ENCODE measurements at regions not wholly inside any gene's neighbourhood (a gene's known extent, or its start where the extent isn't known, plus 50 kb on each side); places are given as distances from the start of the nearest gene placed in this dataset.
"Not testable (repeated sequence)": the region's sequence is repeated elsewhere in the genome, so short reads cannot be mapped to it uniquely, and the experiment has no call there.

- DNase-seq (ENCODE audit: low read depth): no peak
- no peak overlapping the region for H3K4me3 ChIP-seq (ENCODE audit: low read depth, low read length)
- TF ChIP-seq, protein P1, sequence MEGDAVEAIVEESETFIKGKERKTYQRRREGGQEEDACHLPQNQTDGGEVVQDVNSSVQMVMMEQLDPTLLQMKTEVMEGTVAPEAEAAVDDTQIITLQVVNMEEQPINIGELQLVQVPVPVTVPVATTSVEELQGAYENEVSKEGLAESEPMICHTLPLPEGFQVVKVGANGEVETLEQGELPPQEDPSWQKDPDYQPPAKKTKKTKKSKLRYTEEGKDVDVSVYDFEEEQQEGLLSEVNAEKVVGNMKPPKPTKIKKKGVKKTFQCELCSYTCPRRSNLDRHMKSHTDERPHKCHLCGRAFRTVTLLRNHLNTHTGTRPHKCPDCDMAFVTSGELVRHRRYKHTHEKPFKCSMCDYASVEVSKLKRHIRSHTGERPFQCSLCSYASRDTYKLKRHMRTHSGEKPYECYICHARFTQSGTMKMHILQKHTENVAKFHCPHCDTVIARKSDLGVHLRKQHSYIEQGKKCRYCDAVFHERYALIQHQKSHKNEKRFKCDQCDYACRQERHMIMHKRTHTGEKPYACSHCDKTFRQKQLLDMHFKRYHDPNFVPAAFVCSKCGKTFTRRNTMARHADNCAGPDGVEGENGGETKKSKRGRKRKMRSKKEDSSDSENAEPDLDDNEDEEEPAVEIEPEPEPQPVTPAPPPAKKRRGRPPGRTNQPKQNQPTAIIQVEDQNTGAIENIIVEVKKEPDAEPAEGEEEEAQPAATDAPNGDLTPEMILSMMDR (IDR thresholded peaks at IDR 0.05; ENCODE audit: insufficient read depth, low read depth, low read length, missing control alignments): no peak
These were observed 419.4 kb downstream of the ISL1 start for GRCh38 chr5:51802551-51803184.

DNA sequence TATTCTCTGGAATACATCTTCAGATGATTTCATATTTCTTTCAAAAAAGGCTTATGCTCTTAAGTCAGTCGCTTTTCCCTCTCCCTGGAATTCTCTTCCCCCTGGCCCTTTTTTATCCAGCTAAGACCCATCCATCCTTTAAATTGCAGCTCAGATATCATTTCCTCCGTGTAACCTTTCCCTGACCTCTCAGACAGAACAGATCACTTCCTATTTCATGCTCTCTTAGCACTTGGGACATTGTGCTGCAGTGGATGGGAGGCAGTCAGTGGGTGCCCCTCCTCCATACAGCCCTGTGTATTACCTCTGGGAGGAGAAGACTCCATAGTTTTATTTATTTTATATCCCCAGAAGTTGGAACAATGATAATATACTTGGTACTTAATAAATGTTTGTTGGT is 423.4 kb downstream of the ISL1 start:
- H3K4me3 ChIP-seq (ENCODE audit: low read depth, low read length): no peak overlapping the region
- DNase-seq (ENCODE audit: low read depth): no peak
- TF ChIP-seq, protein P1 (IDR thresholded peaks at IDR 0.05; ENCODE audit: insufficient read depth, low read depth, low read length, missing control alignments): no peak

DNA sequence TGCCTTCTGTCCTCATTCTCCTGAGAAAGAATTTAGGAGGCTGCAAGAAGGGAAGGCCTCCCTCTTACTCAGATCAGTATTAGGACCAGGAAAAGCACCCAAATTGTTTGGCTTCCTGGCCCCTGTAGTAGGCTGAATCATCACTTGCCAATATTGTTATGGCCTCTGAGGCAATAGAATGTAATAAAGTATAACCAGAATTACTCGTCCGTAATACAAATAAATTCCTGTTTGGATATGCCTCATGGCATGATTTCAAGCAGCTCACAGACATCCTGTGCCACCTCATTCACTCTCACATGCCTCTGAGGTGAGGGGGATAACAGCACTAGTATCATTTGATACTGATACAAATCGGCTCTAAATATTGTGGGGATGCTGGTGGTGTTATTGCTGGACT is 427.3 kb downstream of the ISL1 start:
- DNase-seq (ENCODE audit: low read depth): no peak
- TF ChIP-seq, protein P1 (IDR thresholded peaks at IDR 0.05; ENCODE audit: insufficient read depth, low read depth, low read length, missing control alignments): no peak
- H3K4me3 ChIP-seq (ENCODE audit: low read depth, low read length): no peak overlapping the region

DNA sequence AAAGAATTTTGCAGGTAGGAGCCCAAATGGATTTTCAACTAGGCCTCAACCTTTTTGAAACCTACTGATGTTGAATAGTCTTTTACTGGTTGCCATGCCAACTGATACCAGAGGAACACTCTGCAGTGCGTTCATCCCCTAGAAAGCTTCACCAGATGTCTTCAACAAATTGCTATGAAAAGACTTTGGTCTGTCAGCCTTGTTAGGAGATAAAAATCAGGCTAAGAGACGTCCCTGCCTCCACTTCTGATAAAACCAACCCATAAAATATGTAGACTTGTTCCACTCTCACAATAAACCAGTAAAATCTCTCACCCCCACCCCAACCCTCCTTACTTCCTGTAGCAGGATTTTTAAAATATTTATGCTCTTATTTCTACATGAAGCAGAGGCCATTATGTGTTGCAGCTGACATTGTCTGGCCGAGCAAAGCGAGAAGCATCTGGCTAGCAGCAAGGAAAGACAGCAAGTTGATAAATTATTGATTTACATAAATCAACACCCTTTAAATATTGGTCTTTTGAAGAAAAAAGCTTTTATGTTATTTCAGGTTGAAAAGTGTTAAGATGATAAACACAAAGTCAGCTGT is 428.7 kb downstream of the ISL1 start:
- TF ChIP-seq, protein P1 (IDR thresholded peaks at IDR 0.05; ENCODE audit: insufficient read depth, low read depth, low read length, missing control alignments): no peak

GRCh38 chr5:51814817-51815216 is 431.6 kb downstream of the ISL1 start:
- not testable (repeated sequence) for DNase-seq (ENCODE audit: low read depth); H3K4me3 ChIP-seq (ENCODE audit: low read depth, low read length)

More for the DNA sequence above, 428.7 kb downstream of the ISL1 start:
- no peak for DNase-seq (ENCODE audit: low read depth)
- H3K4me3 ChIP-seq (ENCODE audit: low read depth, low read length): no peak overlapping the region

- no peak for DNase-seq (ENCODE audit: low read depth)
- no peak overlapping the region for H3K4me3 ChIP-seq (ENCODE audit: low read depth, low read length)
- TF ChIP-seq, protein P1 (IDR thresholded peaks at IDR 0.05; ENCODE audit: insufficient read depth, low read depth, low read length, missing control alignments): no peak
These were observed 433.2 kb downstream of the ISL1 start for GRCh38 chr5:51816427-51816826.

- DNase-seq (ENCODE audit: low read depth): no peak
- TF ChIP-seq, protein P1 (IDR thresholded peaks at IDR 0.05; ENCODE audit: insufficient read depth, low read depth, low read length, missing control alignments): no peak
- no peak overlapping the region for H3K4me3 ChIP-seq (ENCODE audit: low read depth, low read length)
These were observed 438.4 kb downstream of the ISL1 start for GRCh38 chr5:51821697-51822096.

Measured in GM12865 (cell line).